NCI-H2196 (cell line): ENCODE measurements at regions not wholly inside any gene's neighbourhood (a gene's known extent, or its start where the extent isn't known, plus 50 kb on each side); places are given as distances from the start of the nearest gene placed in this dataset.

Experiments
- DNase-seq: peaks from one replicate; lab custom pipeline; 2025; ENCODE audit not compliant: unreplicated experiment; lab: John Stamatoyannopoulos, UW

DNA sequence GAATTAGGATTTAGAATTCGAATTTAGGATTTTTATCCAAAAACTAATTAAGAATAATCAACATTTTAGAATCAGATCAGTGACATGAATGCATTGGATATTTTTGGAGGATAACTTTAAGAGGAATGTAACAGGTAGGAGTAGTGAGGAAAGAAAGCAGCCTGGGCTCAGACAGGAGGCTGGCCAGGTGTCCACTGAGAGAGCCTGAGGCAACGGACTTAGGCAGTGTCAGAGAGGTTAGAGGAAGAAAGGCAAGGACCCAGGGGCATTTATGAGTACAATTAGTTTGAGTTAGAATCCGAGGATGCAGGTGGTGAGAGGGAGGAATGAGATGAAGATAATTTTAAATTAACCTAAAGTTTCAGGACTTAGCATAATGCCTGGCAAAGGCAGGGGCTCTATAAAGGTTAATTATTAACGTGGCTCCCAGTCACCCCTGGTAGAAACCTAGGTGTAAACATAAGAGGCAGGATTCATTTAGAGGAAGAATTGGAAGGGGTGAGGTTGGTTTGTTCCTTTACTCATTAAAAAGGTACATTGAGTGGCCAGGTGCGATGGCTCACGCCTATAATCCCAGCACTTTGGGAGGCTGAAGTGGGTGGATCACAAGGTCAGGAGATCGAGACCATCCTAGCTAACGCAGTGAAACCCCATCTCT, 507.1 kb downstream of the TMEM182 start:
- no peak for DNase-seq

DNA sequence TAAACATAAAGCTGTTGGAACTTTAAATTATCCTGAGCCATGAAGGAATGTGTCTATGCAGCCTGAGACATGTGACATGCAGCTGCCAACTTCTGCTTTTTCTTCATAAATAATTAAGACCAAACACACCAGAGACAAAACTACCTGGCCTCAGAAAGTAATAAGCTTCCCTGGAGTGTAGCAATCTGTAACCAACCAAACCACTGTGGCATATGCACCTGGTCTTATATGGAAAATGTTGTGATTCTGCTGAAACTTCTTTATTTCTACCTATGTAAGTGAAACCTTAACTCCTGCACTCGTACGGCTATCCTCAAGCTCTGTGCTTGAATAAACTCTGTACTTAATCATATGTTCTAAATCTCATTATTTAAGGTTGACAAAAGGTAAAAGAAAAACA, 515.0 kb downstream of the TMEM182 start:
- DNase-seq: no peak

DNA sequence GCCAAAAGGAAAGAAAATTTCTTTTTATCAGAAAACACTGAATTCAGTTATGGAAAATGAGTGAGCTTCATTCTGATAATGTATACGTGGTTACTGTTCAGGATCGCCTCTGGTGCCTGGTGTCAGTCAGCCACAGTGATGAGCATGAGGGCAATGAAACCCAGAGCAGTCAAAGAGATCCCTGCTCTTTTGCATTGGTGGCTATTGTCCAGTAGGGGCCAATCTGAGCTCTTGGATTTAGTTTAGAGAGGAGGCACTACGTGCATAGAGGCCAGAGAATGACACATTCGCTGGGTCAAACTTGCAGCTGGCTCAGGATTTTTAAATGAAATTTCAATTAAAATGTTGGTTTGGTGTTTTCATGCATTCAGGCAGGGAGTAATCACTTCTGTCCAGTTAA, 522.9 kb downstream of the TMEM182 start:
- no peak for DNase-seq

DNA sequence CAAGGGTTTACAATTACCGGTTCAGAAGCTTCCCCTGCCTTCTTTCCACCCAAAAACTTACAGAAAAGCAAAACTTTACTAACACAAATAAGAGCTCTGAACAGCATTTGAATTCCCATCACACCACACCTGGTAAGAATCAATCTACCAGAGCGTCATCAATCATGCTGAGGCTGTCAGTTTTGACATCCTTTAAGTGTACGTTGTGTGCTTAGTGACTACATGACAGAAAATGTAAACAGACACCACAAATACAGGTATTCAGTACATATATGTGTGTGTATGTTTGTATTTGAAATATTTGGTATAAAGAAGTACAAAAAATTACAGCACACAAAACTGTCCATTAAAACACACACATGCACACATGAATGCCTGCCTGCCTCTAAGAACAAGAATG, 523.5 kb downstream of the TMEM182 start:
- DNase-seq: no peak

DNA sequence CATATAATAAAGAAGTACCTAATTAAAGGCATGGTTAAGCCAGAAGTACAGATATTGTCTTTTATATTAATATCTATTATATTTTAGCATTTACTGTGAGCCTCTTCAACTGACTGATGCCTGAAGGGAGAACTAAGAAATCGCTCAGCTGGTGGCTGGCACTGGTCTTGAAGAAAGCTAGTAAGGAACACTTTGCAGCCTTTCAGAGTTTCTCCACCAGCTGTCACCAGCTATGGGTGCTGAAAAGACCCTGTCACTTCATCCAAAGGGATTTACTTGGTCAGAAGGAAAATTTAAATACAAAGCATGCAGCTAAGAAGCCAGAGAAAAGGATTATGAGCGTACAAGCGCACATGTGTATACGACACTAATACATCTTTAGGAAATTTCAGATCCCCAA, 525.9 kb downstream of the TMEM182 start:
- DNase-seq: no peak

DNA sequence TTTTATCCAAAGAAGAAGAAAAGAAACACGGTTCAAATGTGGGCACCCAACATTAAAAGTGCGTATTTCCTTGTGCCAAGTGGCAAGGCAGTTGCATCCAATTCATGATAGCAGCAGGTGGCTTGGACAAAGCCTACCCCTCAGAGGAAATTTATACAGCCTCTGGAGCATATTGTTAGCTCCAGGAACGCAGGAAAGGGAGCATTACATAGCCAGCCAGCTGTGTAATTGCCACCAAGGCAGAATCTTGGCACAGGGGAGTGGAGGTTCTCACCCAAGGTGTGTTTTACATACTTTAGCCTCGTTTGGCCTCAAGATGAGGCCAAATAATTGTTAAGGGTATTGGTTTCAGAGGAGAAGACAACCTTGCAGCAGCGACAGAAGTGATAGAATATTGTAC, 526.9 kb downstream of the TMEM182 start:
- no peak for DNase-seq

DNA sequence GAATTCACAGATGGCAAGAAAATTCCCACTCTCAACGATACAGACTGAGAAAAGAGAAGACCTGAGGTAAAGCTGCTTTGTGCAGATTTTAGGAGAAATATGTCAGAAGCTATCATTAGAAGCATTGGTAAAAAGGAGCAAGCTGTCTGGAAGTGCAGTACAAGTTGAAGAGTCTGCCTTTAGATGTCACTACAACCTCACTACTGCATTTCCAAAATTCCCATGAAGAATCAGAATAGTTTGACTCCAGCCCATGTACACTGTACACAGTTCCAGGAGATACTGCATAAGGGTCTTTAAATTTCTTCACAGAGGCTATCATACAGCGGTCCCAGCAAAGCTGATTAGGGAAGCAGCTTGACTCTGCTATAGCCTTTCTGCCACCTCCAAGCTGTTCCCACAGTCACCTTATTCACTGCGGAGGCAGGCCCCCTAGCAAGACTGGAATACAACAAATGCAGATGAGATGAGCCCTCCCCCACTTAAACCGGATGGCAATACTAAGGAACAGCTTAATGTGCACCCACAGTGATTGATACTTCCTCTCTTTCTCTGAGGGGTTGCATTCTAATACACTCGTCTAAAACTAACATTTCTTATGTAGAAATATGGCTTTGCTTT, 527.4 kb downstream of the TMEM182 start:
- no peak for DNase-seq

DNA sequence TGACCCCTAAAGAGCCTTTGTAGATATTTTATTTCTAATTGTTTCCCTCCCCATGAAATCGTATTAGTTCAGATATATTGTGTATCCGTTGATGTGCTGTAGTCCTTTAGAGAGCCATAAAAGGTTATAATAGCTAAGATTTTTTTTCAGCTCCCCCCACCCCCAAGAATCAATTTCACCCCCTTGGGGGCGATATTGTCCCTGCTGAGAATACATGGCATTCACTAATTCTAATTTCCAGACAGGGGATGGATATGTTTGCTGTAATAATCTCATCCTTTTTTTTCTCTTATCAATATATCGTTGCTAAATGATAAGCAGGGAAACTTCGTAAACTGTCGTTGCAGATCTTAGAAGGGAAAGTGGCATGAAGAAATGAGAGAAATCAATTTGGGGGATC, 530.7 kb downstream of the TMEM182 start:
- DNase-seq: no peak

DNA sequence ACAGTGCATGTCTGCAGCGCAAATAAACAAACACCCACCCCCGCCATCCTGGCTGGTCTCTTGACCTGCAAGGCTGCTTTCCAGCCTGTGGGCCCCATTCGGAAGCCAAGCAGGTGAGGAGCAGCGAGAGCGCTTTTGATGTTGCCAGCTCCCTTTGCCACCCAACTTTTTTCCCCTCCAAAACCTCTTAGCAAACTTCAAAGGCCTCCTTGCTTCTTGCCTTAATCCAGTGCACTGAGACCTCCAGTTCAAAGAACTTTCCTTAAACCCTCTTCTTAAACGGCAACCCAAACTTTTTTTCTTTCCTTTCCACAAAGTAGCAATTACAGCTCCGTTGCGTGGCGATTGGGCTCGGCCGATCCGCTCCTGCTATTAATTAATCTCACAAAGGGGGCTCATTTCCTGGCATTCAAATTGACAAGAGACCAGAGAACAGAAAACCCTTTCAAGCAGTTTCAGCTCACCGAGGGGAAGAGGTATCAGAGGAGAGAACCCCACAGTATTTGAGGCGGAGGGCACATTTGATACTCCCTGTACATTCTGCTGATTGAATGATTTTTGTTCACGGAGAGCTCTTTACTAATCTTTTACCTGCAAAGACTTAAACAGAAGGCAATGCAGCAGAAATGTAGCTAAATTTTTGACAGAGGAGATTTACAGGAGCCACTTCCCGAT, 531.4 kb downstream of the TMEM182 start:
- DNase-seq: no peak

DNA sequence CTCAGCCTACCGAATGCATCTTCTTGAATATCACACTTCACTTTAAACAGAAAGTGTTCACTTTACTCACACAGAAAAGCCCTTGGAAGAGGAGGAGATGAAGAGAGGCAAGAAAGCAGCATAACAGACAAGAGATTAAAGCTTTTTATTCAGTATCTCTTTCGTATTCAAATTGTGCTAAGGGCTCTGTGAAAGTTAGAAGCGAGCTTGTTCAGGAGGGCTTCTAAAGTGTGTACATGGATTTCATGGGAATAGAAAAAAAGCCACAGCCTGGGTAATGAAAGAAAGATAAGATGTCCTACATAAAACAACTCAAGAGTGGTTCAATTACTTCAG, 531.9 kb downstream of the TMEM182 start:
- no peak for DNase-seq

DNA sequence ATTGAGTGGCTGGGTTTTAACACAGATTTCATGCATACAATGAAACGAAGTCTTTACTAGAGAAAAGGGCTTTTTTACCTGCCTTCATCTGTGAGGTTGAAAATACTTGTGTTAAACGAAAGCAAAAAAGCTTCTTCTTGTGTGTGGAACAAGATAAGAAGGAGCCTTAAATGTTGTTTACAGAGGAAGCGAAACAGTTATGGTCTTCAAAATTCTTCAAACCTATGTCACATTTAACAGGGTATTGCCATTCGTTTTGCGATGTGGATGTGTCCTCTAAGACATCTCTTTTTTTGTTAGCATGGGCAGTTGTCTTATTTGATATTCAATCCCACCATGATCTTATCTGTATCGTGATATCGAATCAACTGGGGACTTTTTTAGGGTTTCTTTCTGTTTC, 532.6 kb downstream of the TMEM182 start:
- no peak for DNase-seq

DNA sequence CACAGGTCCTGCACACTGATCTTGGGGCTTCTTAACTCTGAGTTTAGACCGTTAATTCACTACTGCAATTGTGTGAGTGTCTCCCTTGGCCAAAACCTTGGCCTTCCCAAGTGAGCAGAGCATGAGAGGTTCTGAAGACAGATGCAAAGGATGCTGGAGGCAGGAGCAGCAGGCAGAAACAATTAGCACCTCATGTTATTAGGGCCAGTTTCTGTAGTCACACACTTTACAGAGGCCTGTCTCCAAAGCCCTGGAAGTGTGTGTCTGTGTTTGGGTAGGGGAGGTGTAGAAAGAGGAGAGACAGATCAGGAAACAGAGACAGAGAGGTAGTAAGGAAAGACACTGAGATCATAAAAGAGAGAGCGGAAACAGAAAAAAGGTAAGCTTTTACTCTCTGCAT, 533.8 kb downstream of the TMEM182 start:
- no peak for DNase-seq

DNA sequence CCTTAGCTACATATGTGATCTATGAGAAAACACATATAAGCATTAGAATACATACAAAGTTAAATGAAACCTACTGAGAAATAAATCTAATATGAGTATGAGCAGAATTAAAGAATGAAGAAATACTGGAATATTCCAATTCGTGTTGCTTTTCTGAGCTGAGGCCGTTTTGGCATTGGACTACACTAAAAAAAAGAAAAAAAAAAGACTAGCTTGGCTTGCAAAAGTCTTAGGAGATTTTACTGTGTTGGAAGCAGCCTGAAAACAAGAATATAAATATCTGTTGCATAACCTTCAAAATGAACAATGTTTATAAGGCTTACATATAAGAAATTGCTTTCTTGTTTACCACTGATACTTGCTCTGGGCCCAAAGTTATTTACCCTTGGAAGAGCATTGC, 562.8 kb downstream of the TMEM182 start:
- no peak for DNase-seq

DNA sequence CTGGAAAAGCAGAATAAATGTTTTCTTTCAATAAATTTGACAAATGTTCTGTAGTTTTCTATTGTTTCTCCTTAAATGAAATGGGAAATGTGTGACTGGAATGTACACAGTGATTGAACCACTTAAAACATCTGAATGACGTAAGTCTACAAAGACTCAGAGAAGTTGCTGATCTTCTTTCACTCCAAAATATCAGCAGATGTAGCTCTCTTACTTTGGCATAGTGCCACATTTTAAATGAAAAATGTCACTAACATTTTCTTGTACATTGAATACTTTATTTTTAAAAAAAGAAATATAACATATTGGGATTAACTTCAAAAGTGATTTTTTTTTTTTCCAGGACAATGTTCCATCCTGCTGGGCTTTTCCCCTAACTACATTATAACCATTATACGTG, 565.6 kb downstream of the TMEM182 start:
- no peak for DNase-seq

DNA sequence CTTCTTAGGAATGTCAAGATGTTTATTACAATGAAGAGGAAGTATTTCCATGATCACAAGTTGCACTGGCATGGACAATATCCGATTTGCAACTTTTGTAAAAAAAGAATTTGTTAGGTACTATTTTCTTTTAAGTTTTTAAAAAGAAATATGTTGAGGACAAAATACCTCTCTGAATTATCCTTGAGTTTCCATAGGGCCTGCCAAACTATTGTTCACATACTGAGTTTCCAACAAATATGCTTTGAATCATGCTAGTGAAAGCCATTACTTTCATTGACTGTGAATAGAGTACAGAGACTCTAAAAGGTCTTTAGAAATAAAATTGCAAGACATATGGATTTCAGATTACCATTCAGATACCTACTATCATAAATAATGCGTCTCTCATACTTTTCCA, 566.1 kb downstream of the TMEM182 start:
- DNase-seq: no peak

DNA sequence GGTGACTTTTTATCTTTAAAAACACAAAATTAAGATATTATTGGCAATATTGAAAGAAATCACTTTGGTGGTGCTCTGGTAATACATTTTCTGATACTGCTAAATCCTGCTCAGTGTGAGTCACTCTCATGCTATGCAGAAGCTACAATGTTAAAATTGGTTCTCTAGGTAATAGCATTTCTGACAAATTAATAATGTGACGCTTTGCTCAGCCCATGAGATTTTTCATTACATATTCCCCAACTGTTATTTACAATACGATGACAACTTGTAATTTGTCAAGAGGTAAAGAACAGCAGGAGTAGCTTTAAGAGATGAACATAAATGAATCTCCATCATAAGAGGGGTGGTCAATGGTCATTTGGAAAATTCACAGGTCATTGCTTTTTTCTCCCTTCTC, 573.6 kb downstream of the TMEM182 start:
- no peak for DNase-seq

DNA sequence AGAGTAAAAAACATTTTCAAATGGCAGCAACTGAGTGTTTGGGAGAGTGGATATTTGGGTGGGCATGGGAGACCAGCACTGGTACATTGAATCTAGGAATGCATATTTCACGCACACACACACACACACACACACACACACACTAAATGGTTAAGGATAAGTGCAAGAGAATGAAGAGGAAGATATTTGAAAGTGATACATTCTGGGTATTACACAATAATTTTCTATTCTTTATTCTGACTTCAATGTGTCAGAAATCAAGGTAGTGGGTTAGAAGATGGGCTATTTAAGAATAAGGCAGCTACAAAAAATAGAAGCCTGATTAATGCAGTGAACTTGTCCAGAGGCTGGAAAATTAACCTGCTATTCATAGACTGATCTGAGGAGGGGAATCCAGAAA, 577.0 kb downstream of the TMEM182 start:
- no peak for DNase-seq

DNA sequence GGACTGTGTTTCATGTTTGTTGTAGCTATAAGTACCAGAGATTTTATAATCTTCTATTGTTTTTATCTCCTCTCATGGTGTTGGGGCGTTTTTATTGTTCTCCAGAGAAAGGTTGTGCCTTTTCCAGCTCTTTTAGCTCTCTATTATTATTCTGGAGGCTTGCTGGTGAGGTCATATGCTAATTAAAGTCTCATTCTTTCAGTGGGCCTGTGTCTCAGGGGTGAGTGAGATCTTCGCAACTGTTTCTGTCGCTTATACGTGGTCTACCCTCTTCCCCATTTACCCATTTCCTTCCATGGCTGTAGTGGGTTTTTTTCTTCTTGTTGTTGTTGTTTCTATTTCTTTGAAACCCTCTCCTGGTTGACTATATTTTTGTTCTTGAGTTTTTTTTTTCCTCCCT, 584.9 kb downstream of the TMEM182 start:
- no peak for DNase-seq

DNA sequence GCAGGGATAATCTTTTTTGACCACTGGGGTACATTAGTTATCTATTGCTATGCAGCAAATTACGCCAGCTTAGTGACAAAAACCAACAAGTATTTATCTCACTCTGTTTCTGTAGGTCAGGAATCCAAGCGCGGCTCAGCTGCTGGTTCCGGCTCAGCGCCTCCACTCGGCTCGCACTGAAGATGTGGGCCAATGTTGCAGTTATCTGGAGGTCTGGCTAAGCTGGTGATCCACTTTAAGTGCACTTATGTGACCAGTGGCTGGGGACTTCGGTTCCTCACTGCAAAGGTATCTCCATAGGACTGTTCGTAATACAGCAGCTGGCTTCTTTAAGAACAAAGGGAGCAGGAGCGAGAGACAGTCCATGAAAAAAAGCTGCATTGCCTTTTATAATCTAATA, 591.9 kb downstream of the TMEM182 start:
- DNase-seq: no peak

DNA sequence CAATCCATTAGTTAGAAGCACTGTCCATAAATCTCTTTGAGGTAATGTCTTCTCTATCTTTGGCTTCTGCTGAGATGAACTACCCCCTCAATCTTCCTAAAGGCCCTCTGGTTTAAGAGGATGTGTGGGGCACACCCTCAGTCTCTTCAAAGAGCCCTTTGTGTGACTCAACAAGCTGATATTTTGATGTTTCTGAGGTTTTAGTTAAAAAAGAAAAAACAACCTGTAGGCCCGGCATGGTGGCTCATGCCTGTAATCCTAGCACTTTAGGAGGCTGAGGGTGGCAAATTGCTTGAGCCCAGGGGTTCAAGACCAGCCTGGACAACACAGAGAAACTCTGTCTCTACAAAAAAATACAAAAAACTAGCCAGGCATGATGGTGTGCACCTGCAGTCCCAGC, 593.5 kb downstream of the TMEM182 start:
- DNase-seq: no peak

DNA sequence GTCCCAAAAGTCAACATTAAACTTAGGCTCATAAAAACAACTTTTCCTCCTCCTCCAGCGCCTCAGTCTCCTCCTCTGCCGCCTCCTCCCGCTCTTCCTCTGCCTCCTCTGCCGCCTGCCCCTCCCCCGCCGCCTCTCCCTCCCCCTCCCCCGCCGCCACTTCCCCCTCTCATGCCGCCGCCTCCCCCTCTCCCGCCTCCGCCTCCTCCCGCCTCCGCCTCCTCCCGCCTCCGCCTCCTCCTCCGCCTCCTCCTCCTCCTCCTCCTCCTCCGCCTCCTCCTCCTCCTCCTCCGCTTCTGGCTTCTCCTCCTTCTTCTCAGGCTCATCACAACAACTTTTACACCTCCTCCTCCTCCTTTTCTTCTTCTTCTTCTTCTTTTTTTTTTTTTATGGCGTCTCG, 599.9 kb downstream of the TMEM182 start:
- DNase-seq: no peak

DNA sequence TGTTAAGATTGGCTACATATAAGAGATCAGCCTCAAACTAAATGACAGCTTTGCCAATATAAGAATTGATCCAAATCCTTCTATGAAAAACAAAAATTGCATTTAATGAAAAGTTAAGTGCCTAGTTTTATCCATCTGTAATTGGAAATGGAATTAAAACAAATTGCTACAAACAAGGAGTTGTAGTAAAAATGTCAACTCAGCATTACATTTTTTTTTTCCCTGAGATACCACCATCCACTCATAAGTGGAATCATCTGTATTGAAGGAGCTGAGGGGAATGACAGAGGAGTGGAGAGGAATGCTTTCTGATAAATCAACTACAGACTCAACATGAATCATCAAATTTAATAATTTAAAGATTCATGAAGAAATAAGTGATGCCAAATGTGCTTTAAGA, 601.8 kb downstream of the TMEM182 start:
- no peak for DNase-seq

DNA sequence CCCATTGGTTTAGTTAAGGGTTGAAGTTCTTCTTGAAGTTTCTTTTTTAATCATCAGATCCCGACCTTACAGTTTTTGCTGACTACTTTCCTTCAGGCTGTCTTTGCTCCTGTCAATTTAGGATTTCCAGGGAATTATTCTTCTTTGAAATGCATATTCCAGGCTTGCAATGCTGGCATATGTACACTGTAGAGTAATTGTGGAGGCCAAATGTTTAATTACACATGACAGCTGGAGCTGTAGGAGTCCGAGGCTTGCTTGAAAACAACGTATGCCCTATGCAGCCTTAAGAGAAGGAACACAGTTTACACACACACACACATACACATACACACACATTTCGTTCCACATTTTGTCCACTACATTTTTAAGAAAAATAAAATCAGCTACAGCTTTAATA, 602.3 kb downstream of the TMEM182 start:
- DNase-seq: no peak
